Endodermal cell (in vitro differentiated cells): ENCODE measurements at regions not wholly inside any gene's neighbourhood (a gene's known extent, or its start where the extent isn't known, plus 50 kb on each side); places are given as distances from the start of the nearest gene placed in this dataset.
"Not testable (repeated sequence)": the region's sequence is repeated elsewhere in the genome, so short reads cannot be mapped to it uniquely, and the experiment has no call there.

Experiments used
- DNase-seq: peaks from one replicate; pipeline ENCODE4 v3.0.0-alpha.2; 2017
- H3K27ac ChIP-seq: 2 replicates; pipeline ENCODE4 v1.5.1; 2013; ENCODE audit warnings: mild to moderate bottlenecking, low read depth, low read length, moderate library complexity
- H3K27me3 ChIP-seq: 2 replicates; pipeline ENCODE4 v1.6.1; 2013; ENCODE audit warnings: mild to moderate bottlenecking, low read length, moderate library complexity; ENCODE audit not compliant: insufficient read depth, control insufficient read depth, poor library complexity, severe bottlenecking
- H3K36me3 ChIP-seq: 2 replicates; pipeline ENCODE4 v1.7.0; 2013; ENCODE audit warnings: mild to moderate bottlenecking, low read length, moderate library complexity; ENCODE audit not compliant: control insufficient read depth, insufficient read depth
- H3K4me1 ChIP-seq: one replicate; pipeline ENCODE4 v1.7.0; 2013; ENCODE audit warnings: low read length; ENCODE audit not compliant: control insufficient read depth, insufficient read depth
- H3K4me3 ChIP-seq: 2 replicates; pipeline ENCODE4 v1.5.1; 2013; ENCODE audit warnings: mild to moderate bottlenecking, low read length, moderate library complexity
- H3K9ac ChIP-seq: 2 replicates; pipeline ENCODE4 v1.6.1; 2013; ENCODE audit warnings: mild to moderate bottlenecking, low read length, moderate library complexity; ENCODE audit not compliant: poor library complexity, severe bottlenecking; ENCODE audit errors: extremely low read depth
- H3K9me3 ChIP-seq: 2 replicates; pipeline ENCODE4 v1.6.1; 2013; ENCODE audit warnings: mild to moderate bottlenecking, low read length, moderate library complexity; ENCODE audit not compliant: control insufficient read depth
- H3K27ac Mint-ChIP-seq: 2 replicates; pipeline ENCODE4 v1.8.0; 2020; ENCODE audit warnings: mixed read lengths
- H3K27me3 Mint-ChIP-seq: 2 replicates; pipeline ENCODE4 v1.8.0; 2021; ENCODE audit warnings: mild to moderate bottlenecking, mixed read lengths; ENCODE audit not compliant: insufficient read depth
- H3K36me3 Mint-ChIP-seq: 2 replicates; pipeline ENCODE4 v1.8.0; 2020; ENCODE audit warnings: low read depth, mixed read lengths
- H3K4me1 Mint-ChIP-seq: 2 replicates; pipeline ENCODE4 v1.8.0; 2020; ENCODE audit warnings: mixed read lengths
- H3K4me3 Mint-ChIP-seq: 2 replicates; pipeline ENCODE4 v1.8.0; 2020; ENCODE audit warnings: mild to moderate bottlenecking, moderate library complexity, mixed read lengths
- H3K9me3 Mint-ChIP-seq: 2 replicates; pipeline ENCODE4 v1.8.0; 2020; ENCODE audit warnings: mild to moderate bottlenecking, mixed read lengths
- WGBS, 2 experiments: methylation state at CpG; one replicate each; pipeline versions ENCODE4 v1.1.5 to v1.1.7; 2013; ENCODE audit warnings: missing lambda C conversion rate in 2 of 2, mixed read lengths in 1 of 2; ENCODE audit not compliant: insufficient coverage in 1 of 2, insufficient read length in 1 of 2; 5-methylcytosine and 5-hydroxymethylcytosine counted together

- H3K27ac ChIP-seq, H3K4me3 Mint-ChIP-seq, H3K36me3 ChIP-seq, H3K4me1 Mint-ChIP-seq, H3K4me3 ChIP-seq, H3K9ac ChIP-seq, H3K36me3 Mint-ChIP-seq, H3K27ac Mint-ChIP-seq, H3K27me3 ChIP-seq, H3K9me3 ChIP-seq, DNase-seq, H3K4me1 ChIP-seq, H3K27me3 Mint-ChIP-seq: not testable (repeated sequence)
- H3K9me3 Mint-ChIP-seq = peaks cover 30% of the 10 kb centered on the region
- WGBS, 2 experiments = 71% methylated on average over 1 of the region's 7 CpGs; no CpG with 5 or more reads in 1 of the 2 experiments
Observed at GRCh38 chr16:32947336-32947735, 246.7 kb upstream of the TP53TG3C start.

- not testable (repeated sequence) for H3K4me1 ChIP-seq, H3K27me3 ChIP-seq, H3K27ac Mint-ChIP-seq, H3K27me3 Mint-ChIP-seq, H3K4me3 ChIP-seq, H3K27ac ChIP-seq, H3K36me3 Mint-ChIP-seq, H3K9me3 ChIP-seq, H3K36me3 ChIP-seq, H3K4me3 Mint-ChIP-seq, H3K9ac ChIP-seq, H3K4me1 Mint-ChIP-seq, DNase-seq
- WGBS, 2 experiments = 80% methylated on average over 8 of the region's 10 CpGs; no CpG with 5 or more reads in 1 of the 2 experiments
- H3K9me3 Mint-ChIP-seq = peaks cover 39% of the 10 kb centered on the region
Observed at GRCh38 chr16:32946041-32946560, 247.9 kb upstream of the TP53TG3C start.

GRCh38 chr16:32945311-32945710 is 248.7 kb upstream of the TP53TG3C start:
- not testable (repeated sequence) for H3K27me3 Mint-ChIP-seq, H3K36me3 ChIP-seq, DNase-seq, H3K36me3 Mint-ChIP-seq, H3K27ac ChIP-seq, H3K4me1 Mint-ChIP-seq, H3K4me3 Mint-ChIP-seq, H3K27me3 ChIP-seq, H3K4me1 ChIP-seq, H3K4me3 ChIP-seq, H3K27ac Mint-ChIP-seq, H3K9ac ChIP-seq, H3K9me3 ChIP-seq
- H3K9me3 Mint-ChIP-seq = peaks cover 42% of the 10 kb centered on the region
- WGBS, 2 experiments = 73% methylated on average over 5 of the region's 7 CpGs; no CpG with 5 or more reads in 1 of the 2 experiments

- H3K27me3 Mint-ChIP-seq, H3K9me3 ChIP-seq, H3K4me3 Mint-ChIP-seq, H3K27me3 ChIP-seq, H3K27ac Mint-ChIP-seq, H3K4me1 ChIP-seq, DNase-seq, H3K36me3 Mint-ChIP-seq, H3K4me1 Mint-ChIP-seq, H3K9ac ChIP-seq, H3K27ac ChIP-seq, H3K4me3 ChIP-seq, H3K36me3 ChIP-seq: not testable (repeated sequence)
- peaks cover 35% of the 10 kb centered on the region for H3K9me3 Mint-ChIP-seq
- no CpG with 5 or more reads among the region's 4 CpGs for WGBS, 2 experiments
Observed at GRCh38 chr16:32939845-32940244, 254.2 kb upstream of the TP53TG3C start.

GRCh38 chr16:32937929-32938328 is 256.1 kb upstream of the TP53TG3C start:
- H3K4me1 Mint-ChIP-seq, H3K27me3 ChIP-seq, H3K4me1 ChIP-seq, H3K27me3 Mint-ChIP-seq, H3K27ac ChIP-seq, H3K27ac Mint-ChIP-seq, H3K9me3 ChIP-seq, H3K9ac ChIP-seq, DNase-seq, H3K36me3 Mint-ChIP-seq, H3K4me3 ChIP-seq, H3K36me3 ChIP-seq, H3K4me3 Mint-ChIP-seq: not testable (repeated sequence)
- peaks cover 34% of the 10 kb centered on the region for H3K9me3 Mint-ChIP-seq
- 86% methylated on average over 3 of the region's 10 CpGs; no CpG with 5 or more reads in 1 of the 2 experiments for WGBS, 2 experiments

GRCh38 chr16:32932240-32933040 is 256.5 kb upstream of the TP53TG3 start:
- not testable (repeated sequence) for H3K36me3 Mint-ChIP-seq, H3K4me1 Mint-ChIP-seq, H3K27me3 ChIP-seq, H3K4me1 ChIP-seq, H3K27me3 Mint-ChIP-seq, DNase-seq, H3K4me3 ChIP-seq, H3K27ac ChIP-seq, H3K9ac ChIP-seq, H3K9me3 ChIP-seq, H3K27ac Mint-ChIP-seq, H3K4me3 Mint-ChIP-seq, H3K36me3 ChIP-seq
- peaks cover 23% of the 10 kb centered on the region for H3K9me3 Mint-ChIP-seq
- 77% methylated on average over 6 of the region's 16 CpGs; no CpG with 5 or more reads in 1 of the 2 experiments for WGBS, 2 experiments

- not testable (repeated sequence) for H3K27ac ChIP-seq, H3K36me3 Mint-ChIP-seq, H3K4me3 Mint-ChIP-seq, H3K27me3 ChIP-seq, H3K4me1 Mint-ChIP-seq, H3K4me1 ChIP-seq, H3K27ac Mint-ChIP-seq, H3K36me3 ChIP-seq, H3K9me3 ChIP-seq, H3K9me3 Mint-ChIP-seq, H3K9ac ChIP-seq, DNase-seq, H3K27me3 Mint-ChIP-seq, H3K4me3 ChIP-seq
- 78 to 100% methylated on average over 1 to 3 of the region's 31 CpGs for WGBS, 2 experiments
Observed at GRCh38 chr16:32925192-32925591, 249.2 kb upstream of the TP53TG3 start.
